Calu3 (cell line): ENCODE measurements at regions not wholly inside any gene's neighbourhood (a gene's known extent, or its start where the extent isn't known, plus 50 kb on each side); places are given as distances from the start of the nearest gene placed in this dataset.

ENCODE experiments used
- BruUV-seq: library from RNA; stranded (reverse); fragments of 400-500 nt; replicated peaks from 2 replicates; lab custom pipeline; 2021; lab: Mats Ljungman, UMichigan
- CTCF ChIA-PET: fragments of 300-600 bp; sonication (Branson Sonifier 250); formaldehyde crosslinking; loops from one replicate; lab custom pipeline; 2022; ENCODE audit warnings: antibody characterized with exemption; lab: Charles Lee
- DNase-seq: peaks from one replicate; pipeline ENCODE4 v3.0.0; 2022
- H3K27ac Mint-ChIP-seq: one replicate; pipeline ENCODE4 v1.8.0; 2022; ENCODE audit warnings: mixed read lengths; ENCODE audit not compliant: unreplicated experiment
- H3K27me3 Mint-ChIP-seq: one replicate; pipeline ENCODE4 v1.8.0; 2022; ENCODE audit warnings: mixed read lengths; ENCODE audit not compliant: unreplicated experiment
- H3K36me3 Mint-ChIP-seq: one replicate; pipeline ENCODE4 v1.8.0; 2022; ENCODE audit warnings: mild to moderate bottlenecking, moderate library complexity, mixed read lengths; ENCODE audit not compliant: insufficient read depth, unreplicated experiment
- H3K4me1 Mint-ChIP-seq: one replicate; pipeline ENCODE4 v1.8.0; 2022; ENCODE audit warnings: mild to moderate bottlenecking, low read depth, mixed read lengths; ENCODE audit not compliant: unreplicated experiment
- H3K4me3 Mint-ChIP-seq: one replicate; pipeline ENCODE4 v1.8.0; 2022; ENCODE audit warnings: mild to moderate bottlenecking, low read depth, moderate library complexity, mixed read lengths; ENCODE audit not compliant: unreplicated experiment
- H3K9me3 Mint-ChIP-seq: one replicate; pipeline ENCODE4 v1.8.0; 2022; ENCODE audit warnings: low read depth, mixed read lengths; ENCODE audit not compliant: unreplicated experiment
- intact Hi-C: fragments of 100-400 bp; cut with micrococcal nuclease; formaldehyde crosslinking; loops from one replicate; pipeline ENCODE4 v1.10.0; 2022; ENCODE audit not compliant: unreplicated experiment
- TF ChIP-seq, protein P1 (sequence below): fragments of 200-600 bp; IDR thresholded peaks from one replicate; pipeline ENCODE4 v1.8.0; 2022; ENCODE audit warnings: antibody characterized with exemption; ENCODE audit not compliant: unreplicated experiment

DNA sequence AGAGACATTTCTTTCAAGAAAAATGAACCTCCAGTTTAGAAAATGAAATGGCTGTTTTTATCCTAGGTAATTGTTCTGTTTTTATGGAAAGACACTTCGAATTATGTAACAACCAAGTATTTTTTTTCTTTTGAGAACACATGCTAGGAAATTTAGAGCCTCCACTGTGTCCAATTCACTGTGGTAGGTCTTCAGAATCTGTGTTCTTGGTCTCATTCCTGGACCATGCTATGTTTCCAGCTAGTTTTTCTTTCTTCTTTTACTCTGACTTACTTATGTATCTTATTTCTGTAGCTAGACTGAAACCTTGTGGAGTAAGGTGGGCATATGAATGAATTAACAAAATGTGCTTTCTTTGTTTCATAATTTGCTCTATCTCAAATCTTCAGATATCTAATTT, 391.7 kb upstream of the KLHL29 start:
- Mint-ChIP-seq H3K27ac (no peak overlapping the region), H3K4me3 (no peak overlapping the region), H3K27me3 (no peaks in the 10 kb centered on the region), H3K36me3 (no peaks in the 10 kb centered on the region), H3K4me1 (no peaks in the 10 kb centered on the region), H3K9me3 (no peaks in the 10 kb centered on the region)
- no peak for DNase-seq
- intact Hi-C loops, result loop anchor here (10.0 kb wide), 1 partner anchor 178 kb away; no protein-coding TSS in a partner anchor
- TF ChIP-seq, protein P1, sequence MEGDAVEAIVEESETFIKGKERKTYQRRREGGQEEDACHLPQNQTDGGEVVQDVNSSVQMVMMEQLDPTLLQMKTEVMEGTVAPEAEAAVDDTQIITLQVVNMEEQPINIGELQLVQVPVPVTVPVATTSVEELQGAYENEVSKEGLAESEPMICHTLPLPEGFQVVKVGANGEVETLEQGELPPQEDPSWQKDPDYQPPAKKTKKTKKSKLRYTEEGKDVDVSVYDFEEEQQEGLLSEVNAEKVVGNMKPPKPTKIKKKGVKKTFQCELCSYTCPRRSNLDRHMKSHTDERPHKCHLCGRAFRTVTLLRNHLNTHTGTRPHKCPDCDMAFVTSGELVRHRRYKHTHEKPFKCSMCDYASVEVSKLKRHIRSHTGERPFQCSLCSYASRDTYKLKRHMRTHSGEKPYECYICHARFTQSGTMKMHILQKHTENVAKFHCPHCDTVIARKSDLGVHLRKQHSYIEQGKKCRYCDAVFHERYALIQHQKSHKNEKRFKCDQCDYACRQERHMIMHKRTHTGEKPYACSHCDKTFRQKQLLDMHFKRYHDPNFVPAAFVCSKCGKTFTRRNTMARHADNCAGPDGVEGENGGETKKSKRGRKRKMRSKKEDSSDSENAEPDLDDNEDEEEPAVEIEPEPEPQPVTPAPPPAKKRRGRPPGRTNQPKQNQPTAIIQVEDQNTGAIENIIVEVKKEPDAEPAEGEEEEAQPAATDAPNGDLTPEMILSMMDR, result no peak
- CTCF ChIA-PET, result no interaction called here
- no TSS peak for BruUV-seq

DNA sequence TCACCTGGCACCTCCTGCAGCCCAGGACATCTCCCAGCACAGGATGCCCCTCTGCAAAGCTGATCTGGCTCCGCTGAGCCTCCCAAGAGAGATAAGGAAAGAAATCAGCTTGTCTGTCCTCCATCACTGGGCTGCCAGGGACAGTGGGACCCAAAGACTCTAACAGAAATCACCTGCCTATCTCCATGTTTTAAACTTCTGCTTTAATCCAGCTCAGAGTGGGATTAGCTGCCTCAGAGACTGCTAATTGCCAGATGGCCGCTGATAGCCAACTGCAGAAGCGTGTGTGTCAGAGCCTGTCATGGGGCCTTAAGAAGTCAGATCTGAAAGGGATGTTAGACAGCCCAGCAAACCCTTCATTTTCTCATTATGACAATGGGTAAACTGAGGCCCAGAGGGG, 389.4 kb upstream of the KLHL29 start:
- no peaks in the 10 kb centered on the region for H3K36me3 Mint-ChIP-seq
- no peaks in the 10 kb centered on the region for H3K4me1 Mint-ChIP-seq
- H3K27me3 Mint-ChIP-seq, result no peaks in the 10 kb centered on the region
- no peak overlapping the region for H3K27ac Mint-ChIP-seq
- DNase-seq, result no peak
- BruUV-seq, result no TSS peak
- H3K4me3 Mint-ChIP-seq, result no peak overlapping the region
- TF ChIP-seq, protein P1, result no peak
- CTCF ChIA-PET, result no interaction called here
- H3K9me3 Mint-ChIP-seq, result peaks cover 2% of the 10 kb centered on the region
- intact Hi-C loops, result loop anchor here (10.0 kb wide), 1 partner anchor 181 kb away; no protein-coding TSS in a partner anchor

DNA sequence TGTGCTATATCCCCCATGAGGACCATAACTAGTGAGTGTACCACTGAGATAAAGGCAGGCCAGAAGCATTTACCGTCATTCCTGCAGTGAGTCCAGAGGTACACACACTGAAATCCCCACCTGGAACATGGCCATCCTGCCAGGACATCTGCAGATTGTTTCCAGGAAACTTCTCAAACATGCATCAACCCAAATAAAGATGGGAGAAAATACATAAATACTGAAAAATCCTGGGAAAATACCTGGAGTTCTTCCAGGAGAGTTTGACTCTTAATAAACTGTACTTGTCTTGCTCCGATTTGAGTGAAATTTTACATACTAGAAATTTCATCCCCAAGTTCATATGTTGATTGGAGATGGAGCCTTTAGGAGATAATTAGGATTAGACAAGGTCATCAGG, 388.1 kb upstream of the KLHL29 start:
- H3K9me3 Mint-ChIP-seq, result peaks cover 5% of the 10 kb centered on the region
- no peaks in the 10 kb centered on the region for H3K36me3 Mint-ChIP-seq
- H3K4me3 Mint-ChIP-seq, result no peak overlapping the region
- no peak for DNase-seq
- CTCF ChIA-PET, result no interaction called here
- H3K27ac Mint-ChIP-seq, result no peak overlapping the region
- no peaks in the 10 kb centered on the region for H3K27me3 Mint-ChIP-seq
- no peaks in the 10 kb centered on the region for H3K4me1 Mint-ChIP-seq
- no TSS peak for BruUV-seq
- TF ChIP-seq, protein P1, result no peak
- intact Hi-C loops, result loop anchor here (10.0 kb wide), 1 partner anchor 182 kb away; no protein-coding TSS in a partner anchor

DNA sequence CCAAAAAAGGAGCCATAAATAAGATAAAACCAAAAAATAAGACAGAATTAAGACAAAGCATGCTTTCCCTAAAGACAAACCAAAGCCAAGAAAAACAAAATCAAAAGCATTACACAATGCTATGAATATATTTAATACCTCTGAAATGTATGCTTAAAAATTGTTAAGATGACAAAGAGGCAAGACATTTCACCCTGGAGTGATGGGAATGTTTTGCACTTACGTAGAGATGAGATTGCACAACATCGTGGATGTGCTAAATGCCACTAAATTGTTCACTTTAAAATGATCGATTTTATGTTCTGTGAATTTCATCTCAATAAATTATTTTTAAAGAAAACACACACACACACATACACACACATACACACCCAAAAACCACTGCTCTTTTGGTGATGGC, 386.6 kb upstream of the KLHL29 start:
- Mint-ChIP-seq H3K9me3 (peaks cover 5% of the 10 kb centered on the region), H3K4me3 (no peak overlapping the region), H3K27me3 (no peaks in the 10 kb centered on the region), H3K27ac (no peak overlapping the region), H3K4me1 (no peaks in the 10 kb centered on the region), H3K36me3 (no peaks in the 10 kb centered on the region)
- TF ChIP-seq, protein P1, result no peak
- CTCF ChIA-PET, result no interaction called here
- no peak for DNase-seq
- intact Hi-C loops, result loop anchor here (10.0 kb wide), 1 partner anchor 184 kb away; no protein-coding TSS in a partner anchor
- BruUV-seq, result no TSS peak
